ENCODE measurements at regions not wholly inside any gene's neighbourhood (a gene's known extent, or its start where the extent isn't known, plus 50 kb on each side); places are given as distances from the start of the nearest gene placed in this dataset.

DNA sequence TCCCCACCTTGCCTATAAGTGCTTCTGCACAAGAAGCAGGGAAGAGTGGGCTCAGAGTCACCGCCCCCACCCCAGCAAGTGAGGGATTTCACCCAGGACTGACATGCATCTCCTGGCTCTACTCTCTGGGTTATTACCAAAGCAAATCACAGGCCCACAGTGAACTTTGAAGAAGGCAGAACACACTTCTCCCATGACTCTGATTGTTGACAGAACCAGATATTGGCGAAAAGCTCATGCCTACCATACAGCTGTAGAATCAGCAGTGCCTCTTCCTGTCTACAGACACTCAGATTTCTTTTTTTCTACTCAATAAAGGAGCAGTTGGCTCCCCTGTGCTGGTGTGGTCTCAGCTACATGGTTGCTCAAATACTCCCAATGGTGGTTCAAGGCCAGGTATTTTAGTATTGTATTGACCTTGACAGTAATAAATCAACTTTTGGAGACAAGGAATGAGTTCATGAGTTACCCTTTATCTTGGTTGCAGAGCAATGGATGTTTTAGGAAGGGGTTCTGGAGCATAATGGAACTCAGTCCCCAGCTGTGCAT, 512.9 kb upstream of the ID2 start:
- no peak for DNase-seq
- ATAC-seq: no peak
- no peaks in the 10 kb centered on the region for H3K36me3 Mint-ChIP-seq
- peaks cover 0 to 12% (median 4%) of the 10 kb centered on the region in 4 donors for H3K4me1 Mint-ChIP-seq
- H3K27ac Mint-ChIP-seq: no peak overlapping the region
- H3K9me3 Mint-ChIP-seq: peaks cover 0 to 5% (median 0%) of the 10 kb centered on the region in 9 donors
- POLR2A ChIA-PET: no interaction called here
- peaks cover 0 to 9% (median 3%) of the 10 kb centered on the region in 5 donors for H3K27me3 Mint-ChIP-seq
- no peak overlapping the region for H3K4me3 Mint-ChIP-seq

DNA sequence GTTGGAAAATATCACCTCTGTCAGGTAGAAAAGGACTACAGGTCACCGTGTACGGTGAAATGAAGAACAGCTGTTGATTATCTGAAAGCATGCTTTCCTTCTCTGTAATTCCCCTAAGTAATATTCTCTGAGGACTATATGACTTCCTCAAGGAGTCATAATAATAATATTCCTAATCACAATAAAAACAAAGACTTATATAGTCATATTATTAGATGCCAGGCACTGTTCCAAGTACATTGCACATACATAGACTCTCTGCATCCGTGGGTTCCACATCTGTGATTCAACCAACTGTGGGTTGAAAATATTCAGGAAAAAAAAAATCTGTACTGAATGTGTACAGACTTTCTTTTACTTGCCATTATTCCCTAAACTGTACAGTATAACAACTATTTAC, 512.4 kb upstream of the ID2 start:
- Mint-ChIP-seq H3K4me3 (no peak overlapping the region), H3K9me3 (peaks cover 0 to 5% (median 0%) of the 10 kb centered on the region in 9 donors), H3K27ac (no peak overlapping the region), H3K27me3 (peaks cover 0 to 9% (median 3%) of the 10 kb centered on the region in 5 donors), H3K36me3 (no peaks in the 10 kb centered on the region), H3K4me1 (peaks cover 0 to 12% (median 4%) of the 10 kb centered on the region in 4 donors)
- POLR2A ChIA-PET: no interaction called here
- ATAC-seq: no peak
- DNase-seq: no peak

GRCh38 chr2:8170552-8171327, 511.1 kb upstream of the ID2 start:
- H3K27ac Mint-ChIP-seq: no peak overlapping the region
- POLR2A ChIA-PET: no interaction called here

GRCh38 chr2:8171608-8172007, 510.2 kb upstream of the ID2 start:
- Mint-ChIP-seq H3K27ac (no peak overlapping the region), H3K4me1 (peaks cover 0 to 23% (median 4%) of the 10 kb centered on the region in 4 donors), H3K4me3 (no peak overlapping the region), H3K36me3 (peaks cover 2 to 10% (median 2%) of the 10 kb centered on the region in 3 donors), H3K27me3 (peaks cover 0 to 16% (median 4%) of the 10 kb centered on the region in 5 donors), H3K9me3 (peaks cover 0 to 13% (median 11%) of the 10 kb centered on the region in 9 donors)
- POLR2A ChIA-PET: no interaction called here
- DNase-seq (no peak), ATAC-seq (no peak)

More at GRCh38 chr2:8170552-8171327, 511.1 kb upstream of the ID2 start:
- Mint-ChIP-seq H3K27me3 (peaks cover 0 to 16% (median 4%) of the 10 kb centered on the region in 5 donors), H3K9me3 (peaks cover 0 to 12% (median 10%) of the 10 kb centered on the region in 9 donors), H3K4me3 (no peak overlapping the region), H3K4me1 (peaks cover 0 to 19% (median 4%) of the 10 kb centered on the region in 4 donors), H3K36me3 (peaks cover 1 to 6% (median 2%) of the 10 kb centered on the region in 3 donors)
- ATAC-seq (no peak), DNase-seq (no peak)

- ATAC-seq: no peak
- H3K9me3 Mint-ChIP-seq: peaks cover 0 to 13% (median 11%) of the 10 kb centered on the region in 9 donors
- POLR2A ChIA-PET: no interaction called here
- peaks cover 0 to 16% (median 4%) of the 10 kb centered on the region in 5 donors for H3K27me3 Mint-ChIP-seq
- H3K27ac Mint-ChIP-seq: no peak overlapping the region
- DNase-seq: no peak
- H3K4me3 Mint-ChIP-seq: no peak overlapping the region
- peaks cover 0 to 29% (median 4%) of the 10 kb centered on the region in 4 donors for H3K4me1 Mint-ChIP-seq
- peaks cover 2 to 10% (median 2%) of the 10 kb centered on the region in 3 donors for H3K36me3 Mint-ChIP-seq
These were observed 509.2 kb upstream of the ID2 start for GRCh38 chr2:8172661-8173060.

- H3K27me3 Mint-ChIP-seq: peaks cover 0 to 16% (median 4%) of the 10 kb centered on the region in 5 donors
- H3K9me3 Mint-ChIP-seq: peaks cover 2 to 16% (median 14%) of the 10 kb centered on the region in 9 donors
- POLR2A ChIA-PET: no interaction called here
- H3K36me3 Mint-ChIP-seq: peaks cover 2 to 13% (median 2%) of the 10 kb centered on the region in 3 donors
- ATAC-seq (no peak), DNase-seq (no peak)
- no peak overlapping the region for H3K4me3 Mint-ChIP-seq
- H3K27ac Mint-ChIP-seq: no peak overlapping the region
- peaks cover 0 to 18% (median 1%) of the 10 kb centered on the region in 4 donors for H3K4me1 Mint-ChIP-seq
These were observed 507.1 kb upstream of the ID2 start for GRCh38 chr2:8174641-8175257.

GRCh38 chr2:8176887-8177286, 505.0 kb upstream of the ID2 start:
- no peak for DNase-seq
- Mint-ChIP-seq H3K27ac (peak overlapping the region in 1 of 10 donors; percentile 5), H3K27me3 (peaks cover 0 to 16% (median 4%) of the 10 kb centered on the region in 5 donors), H3K9me3 (peaks cover 8 to 34% (median 18%) of the 10 kb centered on the region in 9 donors), H3K36me3 (peaks cover 2 to 22% (median 3%) of the 10 kb centered on the region in 3 donors), H3K4me3 (no peak overlapping the region), H3K4me1 (peaks cover 0 to 18% (median 1%) of the 10 kb centered on the region in 4 donors)
- ATAC-seq: no peak
- POLR2A ChIA-PET: no interaction called here

DNA sequence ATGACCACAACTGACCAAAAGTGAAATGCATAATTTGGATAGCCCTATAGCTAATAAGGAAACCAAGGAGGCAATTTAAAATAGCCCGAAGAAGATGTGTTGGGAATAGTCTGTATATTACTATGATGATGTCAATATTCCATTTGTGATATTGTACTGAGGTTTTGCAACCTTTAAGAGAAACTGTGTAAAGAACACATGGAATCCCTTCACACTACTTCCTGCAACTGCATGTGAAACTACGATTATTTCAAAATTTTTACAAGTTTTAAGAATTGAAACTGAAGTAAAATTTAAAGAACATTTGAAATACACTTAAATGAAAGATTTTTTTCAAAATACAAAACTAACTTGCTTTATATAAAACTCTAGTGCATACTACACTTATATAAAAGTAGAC, 504.3 kb upstream of the ID2 start:
- H3K27me3 Mint-ChIP-seq: peaks cover 0 to 16% (median 4%) of the 10 kb centered on the region in 5 donors
- ATAC-seq: no peak
- H3K4me1 Mint-ChIP-seq: peaks cover 0 to 18% (median 1%) of the 10 kb centered on the region in 4 donors
- no peak for DNase-seq
- H3K9me3 Mint-ChIP-seq: peaks cover 8 to 34% (median 18%) of the 10 kb centered on the region in 9 donors
- POLR2A ChIA-PET: no interaction called here
- no peak overlapping the region for H3K4me3 Mint-ChIP-seq
- no peak overlapping the region for H3K27ac Mint-ChIP-seq
- peaks cover 2 to 22% (median 3%) of the 10 kb centered on the region in 3 donors for H3K36me3 Mint-ChIP-seq

GRCh38 chr2:8178911-8179310, 502.9 kb upstream of the ID2 start:
- POLR2A ChIA-PET: no interaction called here
- no peak for ATAC-seq
- Mint-ChIP-seq H3K4me3 (no peak overlapping the region), H3K27me3 (peaks cover 0 to 10% (median 0%) of the 10 kb centered on the region in 5 donors), H3K4me1 (peaks cover 0 to 18% (median 0%) of the 10 kb centered on the region in 4 donors), H3K36me3 (peaks cover 2 to 22% (median 3%) of the 10 kb centered on the region in 3 donors), H3K27ac (no peak overlapping the region), H3K9me3 (peaks cover 8 to 34% (median 18%) of the 10 kb centered on the region in 9 donors)
- DNase-seq: no peak

- peaks cover 0 to 13% (median 0%) of the 10 kb centered on the region in 5 donors for H3K27me3 Mint-ChIP-seq
- no peak for DNase-seq
- peaks cover 0 to 2% (median 0%) of the 10 kb centered on the region in 4 donors for H3K4me1 Mint-ChIP-seq
- no peak overlapping the region for H3K27ac Mint-ChIP-seq
- POLR2A ChIA-PET: interaction anchor here (0.5 kb wide), 1 partner anchor 68 kb away, joined by 3 read pairs; no protein-coding TSS in a partner anchor
- no peaks in the 10 kb centered on the region for H3K36me3 Mint-ChIP-seq
- no peak overlapping the region for H3K4me3 Mint-ChIP-seq
- H3K9me3 Mint-ChIP-seq: peaks cover 0 to 17% (median 0%) of the 10 kb centered on the region in 9 donors
- no peak for ATAC-seq
These were observed 492.5 kb upstream of the ID2 start for GRCh38 chr2:8189316-8189715.

DNA sequence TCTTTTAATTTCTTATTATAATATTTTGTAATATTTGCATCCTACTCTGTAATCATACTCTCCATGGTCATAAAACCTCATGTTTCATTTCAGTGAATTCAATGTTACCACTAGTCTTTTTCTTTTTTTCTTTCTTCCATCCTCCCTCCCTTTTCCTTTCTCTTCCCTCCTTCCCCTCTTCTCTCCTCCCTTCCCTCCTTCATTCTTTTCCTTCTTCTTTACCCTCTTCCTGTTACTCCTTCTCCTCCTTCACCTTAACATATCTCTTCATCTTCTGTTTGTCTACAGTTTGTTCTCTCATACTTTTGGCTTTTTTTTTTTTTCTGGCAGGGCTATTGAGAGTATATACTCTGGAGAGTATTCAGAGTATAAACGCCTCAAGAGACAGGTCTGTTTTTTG, 491.6 kb upstream of the ID2 start:
- POLR2A ChIA-PET: no interaction called here
- Mint-ChIP-seq H3K9me3 (peaks cover 0 to 10% (median 0%) of the 10 kb centered on the region in 9 donors), H3K27ac (peak overlapping the region in 1 of 10 donors; percentile 17), H3K27me3 (peaks cover 0 to 13% (median 0%) of the 10 kb centered on the region in 5 donors), H3K4me1 (peaks cover 0 to 2% (median 0%) of the 10 kb centered on the region in 4 donors), H3K4me3 (no peak overlapping the region), H3K36me3 (no peaks in the 10 kb centered on the region)
- DNase-seq (no peak), ATAC-seq (no peak)

GRCh38 chr2:8191427-8191826, 490.4 kb upstream of the ID2 start:
- Mint-ChIP-seq H3K4me3 (no peak overlapping the region), H3K27me3 (peaks cover 0 to 13% (median 0%) of the 10 kb centered on the region in 5 donors), H3K27ac (no peak overlapping the region), H3K4me1 (peaks cover 0 to 2% (median 0%) of the 10 kb centered on the region in 4 donors), H3K9me3 (no peaks in the 10 kb centered on the region), H3K36me3 (no peaks in the 10 kb centered on the region)
- POLR2A ChIA-PET: no interaction called here
- DNase-seq: no peak
- ATAC-seq: no peak

DNA sequence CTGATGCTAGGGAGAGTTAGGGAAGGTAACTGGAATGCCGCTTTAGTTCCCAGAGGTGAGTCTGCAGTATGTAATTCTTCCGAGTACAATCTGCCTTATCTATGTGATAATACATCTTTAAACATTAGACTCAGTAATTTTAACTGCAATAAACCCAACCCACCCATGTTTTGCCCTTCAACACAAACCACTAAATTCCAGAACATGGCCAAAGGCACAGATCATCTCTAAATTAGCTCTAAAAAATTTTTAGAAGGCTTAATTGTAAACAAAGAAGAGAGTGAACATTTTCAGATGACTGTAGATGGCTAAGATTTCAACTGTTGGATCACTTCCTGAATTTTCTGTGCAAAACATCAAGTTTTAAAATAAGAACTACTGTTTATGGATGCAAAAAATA, 488.7 kb upstream of the ID2 start:
- Mint-ChIP-seq H3K27me3 (peaks cover 0 to 13% (median 0%) of the 10 kb centered on the region in 5 donors), H3K4me3 (no peak overlapping the region), H3K4me1 (peaks cover 0 to 3% (median 0%) of the 10 kb centered on the region in 4 donors), H3K27ac (no peak overlapping the region), H3K36me3 (no peaks in the 10 kb centered on the region), H3K9me3 (no peaks in the 10 kb centered on the region)
- DNase-seq (no peak), ATAC-seq (no peak)
- POLR2A ChIA-PET: no interaction called here
